Osteoblast (primary cell): ENCODE measurements at regions not wholly inside any gene's neighbourhood (a gene's known extent, or its start where the extent isn't known, plus 50 kb on each side); places are given as distances from the start of the nearest gene placed in this dataset.

ENCODE experiments used
- DNase-seq: peaks from one replicate; pipeline ENCODE4 v3.0.0; 2011; ENCODE audit warnings: low spot score, mixed read lengths; ENCODE audit not compliant: insufficient read length; ENCODE audit errors: missing footprints
- H2AFZ ChIP-seq: 2 replicates; pipeline ENCODE4 v1.6.0; 2011; ENCODE audit warnings: mild to moderate bottlenecking, low read length
- H3K27ac ChIP-seq: 2 replicates; pipeline ENCODE4 v1.5.1; 2011; ENCODE audit warnings: mild to moderate bottlenecking, low read depth, low read length, moderate library complexity
- H3K27me3 ChIP-seq: 2 replicates; pipeline ENCODE4 v1.6.0; 2012; ENCODE audit warnings: mild to moderate bottlenecking, control low read depth, inconsistent platforms, low read length, moderate library complexity; ENCODE audit not compliant: insufficient read depth
- H3K36me3 ChIP-seq: 2 replicates; pipeline ENCODE4 v1.5.1; 2011; ENCODE audit warnings: mild to moderate bottlenecking, low read length, control low read depth, moderate library complexity; ENCODE audit not compliant: insufficient read depth
- H3K4me1 ChIP-seq: 2 replicates; pipeline ENCODE4 v1.5.1; 2011; ENCODE audit warnings: mild to moderate bottlenecking, low read length, control low read depth, moderate library complexity; ENCODE audit not compliant: insufficient read depth
- H3K4me2 ChIP-seq: 2 replicates; pipeline ENCODE4 v1.6.0; 2011; ENCODE audit warnings: mild to moderate bottlenecking, low read length; ENCODE audit not compliant: insufficient read depth
- H3K4me3 ChIP-seq: fragments of 200-600 bp; sonication (generic); 3 replicates; pipeline ENCODE4 v1.5.1; 2012; ENCODE audit warnings: mild to moderate bottlenecking, low read length, inconsistent platforms; ENCODE audit not compliant: insufficient read depth
- H3K79me2 ChIP-seq: 2 replicates; pipeline ENCODE4 v1.6.0; 2012; ENCODE audit warnings: mild to moderate bottlenecking, low read length, control low read depth, inconsistent platforms; ENCODE audit not compliant: insufficient read depth
- H3K9me3 ChIP-seq: 2 replicates; pipeline ENCODE4 v1.5.1; 2011; ENCODE audit warnings: low read depth, low read length, control low read depth
- H4K20me1 ChIP-seq: 2 replicates; pipeline ENCODE4 v1.6.0; 2012; ENCODE audit warnings: mild to moderate bottlenecking, low read length, control low read depth; ENCODE audit not compliant: insufficient read depth
- TF ChIP-seq, protein P1 (sequence below): IDR thresholded peaks from 2 replicates; pipeline ENCODE4 v1.5.1; 2011; ENCODE audit warnings: mild to moderate bottlenecking, low read depth, low read length, moderate library complexity; ENCODE audit errors: extremely low read depth

DNA sequence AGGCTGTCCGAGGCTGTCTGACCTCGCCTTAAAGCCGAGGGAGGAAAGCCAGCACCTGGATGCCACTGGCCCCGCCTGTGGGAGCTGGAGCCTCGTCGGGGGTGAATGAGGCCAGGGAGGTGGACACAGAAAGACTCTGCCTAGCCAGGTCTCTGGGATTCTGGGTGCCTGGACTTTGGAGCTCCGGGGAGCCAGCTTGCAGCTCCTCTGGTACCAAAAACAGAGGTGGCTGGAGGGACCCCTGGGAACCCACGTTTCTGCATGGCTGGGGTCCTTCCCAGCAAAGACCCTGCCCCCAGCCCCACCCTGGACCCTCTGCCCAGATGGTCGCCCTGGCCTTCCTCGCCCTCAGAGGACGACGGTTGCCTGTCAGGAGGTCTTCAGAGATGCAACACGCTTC is 239.7 kb downstream of the BRD1 start:
- no peaks in the 10 kb centered on the region for H3K36me3 ChIP-seq
- H3K4me3 ChIP-seq, result no peak overlapping the region
- no peak overlapping the region for H2AFZ ChIP-seq
- DNase-seq, result peak; percentile 44
- no peak overlapping the region for H3K4me2 ChIP-seq
- no peaks in the 10 kb centered on the region for H4K20me1 ChIP-seq
- no peaks in the 10 kb centered on the region for H3K4me1 ChIP-seq
- no peaks in the 10 kb centered on the region for H3K9me3 ChIP-seq
- no peaks in the 10 kb centered on the region for H3K79me2 ChIP-seq
- H3K27ac ChIP-seq, result no peak overlapping the region
- H3K27me3 ChIP-seq, result no peaks in the 10 kb centered on the region
- TF ChIP-seq, protein P1, sequence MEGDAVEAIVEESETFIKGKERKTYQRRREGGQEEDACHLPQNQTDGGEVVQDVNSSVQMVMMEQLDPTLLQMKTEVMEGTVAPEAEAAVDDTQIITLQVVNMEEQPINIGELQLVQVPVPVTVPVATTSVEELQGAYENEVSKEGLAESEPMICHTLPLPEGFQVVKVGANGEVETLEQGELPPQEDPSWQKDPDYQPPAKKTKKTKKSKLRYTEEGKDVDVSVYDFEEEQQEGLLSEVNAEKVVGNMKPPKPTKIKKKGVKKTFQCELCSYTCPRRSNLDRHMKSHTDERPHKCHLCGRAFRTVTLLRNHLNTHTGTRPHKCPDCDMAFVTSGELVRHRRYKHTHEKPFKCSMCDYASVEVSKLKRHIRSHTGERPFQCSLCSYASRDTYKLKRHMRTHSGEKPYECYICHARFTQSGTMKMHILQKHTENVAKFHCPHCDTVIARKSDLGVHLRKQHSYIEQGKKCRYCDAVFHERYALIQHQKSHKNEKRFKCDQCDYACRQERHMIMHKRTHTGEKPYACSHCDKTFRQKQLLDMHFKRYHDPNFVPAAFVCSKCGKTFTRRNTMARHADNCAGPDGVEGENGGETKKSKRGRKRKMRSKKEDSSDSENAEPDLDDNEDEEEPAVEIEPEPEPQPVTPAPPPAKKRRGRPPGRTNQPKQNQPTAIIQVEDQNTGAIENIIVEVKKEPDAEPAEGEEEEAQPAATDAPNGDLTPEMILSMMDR, result no peak

DNA sequence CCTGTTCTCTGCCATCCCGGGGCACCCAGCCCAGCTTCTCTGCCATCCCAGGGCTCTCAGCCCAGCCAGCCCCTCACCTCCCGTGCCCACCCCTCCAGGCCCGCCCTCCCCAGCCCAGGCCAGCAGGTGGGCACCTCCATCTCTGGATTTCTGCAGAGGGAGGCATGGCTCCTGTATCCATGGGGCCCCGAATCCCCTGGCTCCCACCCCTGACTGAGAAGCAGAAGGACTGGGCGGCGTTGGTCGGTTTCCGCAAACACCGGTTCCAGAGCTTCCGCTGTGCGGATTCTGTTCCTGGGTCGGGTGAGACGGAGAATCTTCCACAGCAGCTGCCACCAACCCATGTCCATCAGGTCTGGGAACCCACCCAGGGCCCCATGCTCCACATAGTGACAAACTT is 240.3 kb downstream of the BRD1 start:
- H3K4me2 ChIP-seq, result no peak overlapping the region
- no peaks in the 10 kb centered on the region for H3K4me1 ChIP-seq
- no peaks in the 10 kb centered on the region for H3K27me3 ChIP-seq
- H4K20me1 ChIP-seq, result no peaks in the 10 kb centered on the region
- H3K27ac ChIP-seq, result no peak overlapping the region
- no peak overlapping the region for H3K4me3 ChIP-seq
- no peaks in the 10 kb centered on the region for H3K9me3 ChIP-seq
- no peaks in the 10 kb centered on the region for H3K79me2 ChIP-seq
- no peak overlapping the region for H2AFZ ChIP-seq
- TF ChIP-seq, protein P1, result no peak
- no peaks in the 10 kb centered on the region for H3K36me3 ChIP-seq
- no peak for DNase-seq

DNA sequence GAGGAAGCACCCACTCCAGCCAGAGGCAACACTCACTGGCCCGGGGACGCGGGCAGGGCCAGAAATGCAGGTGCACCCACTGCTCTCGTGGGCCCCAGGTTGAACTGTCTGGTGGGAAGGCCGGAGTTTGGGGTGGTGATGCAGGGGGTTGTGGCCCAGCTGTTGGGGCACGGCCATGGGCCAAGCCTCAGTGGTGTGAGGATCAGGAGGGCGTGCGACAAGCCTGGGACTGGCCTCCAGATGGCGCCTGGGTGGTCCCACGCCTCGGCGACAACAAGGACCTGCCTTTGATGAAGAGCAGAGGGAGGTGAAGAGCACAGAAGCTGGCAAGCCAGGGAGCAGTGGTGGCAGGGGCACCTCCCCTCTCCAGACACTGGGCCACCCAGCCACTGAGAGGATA is 240.8 kb downstream of the BRD1 start:
- Histone ChIP-seq H2AFZ (no peak overlapping the region), H3K27ac (no peak overlapping the region), H3K9me3 (no peaks in the 10 kb centered on the region), H3K4me1 (no peaks in the 10 kb centered on the region), H3K36me3 (no peaks in the 10 kb centered on the region), H3K4me3 (no peak overlapping the region), H3K27me3 (no peaks in the 10 kb centered on the region), H3K4me2 (no peak overlapping the region), H4K20me1 (no peaks in the 10 kb centered on the region), H3K79me2 (no peaks in the 10 kb centered on the region)
- TF ChIP-seq, protein P1, result no peak
- DNase-seq, result peak; percentile 42

DNA sequence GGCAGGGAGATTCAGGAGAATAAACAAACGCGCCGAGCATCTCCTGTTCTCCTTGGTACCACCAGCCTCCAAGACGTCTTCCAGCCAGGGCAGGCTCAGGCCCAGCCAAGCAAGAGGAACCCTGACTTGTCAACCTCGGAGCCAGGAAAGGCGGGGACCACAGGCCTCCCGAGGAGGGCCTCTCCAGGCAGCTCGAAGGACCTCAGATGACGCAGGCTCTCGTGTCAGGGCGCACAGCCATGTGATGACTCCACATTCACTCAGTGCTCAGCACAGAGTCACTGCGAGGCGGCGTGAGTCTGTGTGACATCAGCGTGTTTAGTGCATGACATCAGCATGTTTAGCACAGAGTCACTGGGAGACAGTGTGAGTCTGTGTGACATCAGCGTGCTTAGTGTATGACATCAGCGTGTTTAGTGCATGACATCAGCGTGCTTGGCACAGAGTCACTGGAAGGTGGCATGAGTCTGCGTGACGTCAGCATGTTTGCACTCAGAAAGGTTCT is 241.4 kb downstream of the BRD1 start:
- peak; percentile 54 for DNase-seq
- no peak overlapping the region for H3K27ac ChIP-seq
- no peaks in the 10 kb centered on the region for H3K4me1 ChIP-seq
- H2AFZ ChIP-seq, result no peak overlapping the region
- H3K9me3 ChIP-seq, result no peaks in the 10 kb centered on the region
- no peak overlapping the region for H3K4me3 ChIP-seq
- H4K20me1 ChIP-seq, result no peaks in the 10 kb centered on the region
- no peak overlapping the region for H3K4me2 ChIP-seq
- no peaks in the 10 kb centered on the region for H3K27me3 ChIP-seq
- no peaks in the 10 kb centered on the region for H3K36me3 ChIP-seq
- TF ChIP-seq, protein P1, result no peak
- H3K79me2 ChIP-seq, result no peaks in the 10 kb centered on the region
